ENCODE measurements at regions not wholly inside any gene's neighbourhood (a gene's known extent, or its start where the extent isn't known, plus 50 kb on each side); places are given as distances from the start of the nearest gene placed in this dataset.

- DNase-seq (ENCODE audit: extremely low spot score): no peak
- POLR2A ChIA-PET: no interaction called here
These were observed 115.2 kb upstream of the ARHGAP5 start for GRCh38 chr14:31961896-31962295.

GRCh38 chr14:31962920-31963319 is 114.2 kb upstream of the ARHGAP5 start:
- TF ChIP-seq NFRKB (IDR thresholded peaks at IDR 0.05) (no peak), FOXA1 (IDR thresholded peaks at IDR 0.05) (no peak), ZNF384 (IDR thresholded peaks at IDR 0.05) (no peak), ARNT (IDR thresholded peaks at IDR 0.05) (no peak)
- ChIA-PET CTCF (no interaction called here), POLR2A (no interaction called here)
- no peak for DNase-seq (ENCODE audit: extremely low spot score)

More at GRCh38 chr14:31961896-31962295, 115.2 kb upstream of the ARHGAP5 start:
- TF ChIP-seq LEF1 (IDR thresholded peaks at IDR 0.05; ENCODE audit: borderline replicate concordance) (no peak), BHLHE40 (IDR thresholded peaks at IDR 0.05; ENCODE audit: borderline replicate concordance) (no peak), ELF4 (IDR thresholded peaks at IDR 0.05) (no peak), TARDBP (IDR thresholded peaks at IDR 0.05) (no peak), HDGF (IDR thresholded peaks at IDR 0.05; ENCODE audit: borderline replicate concordance) (no peak), SUZ12 (IDR thresholded peaks at IDR 0.05) (no peak), FOXM1 (IDR thresholded peaks at IDR 0.05; ENCODE audit: borderline replicate concordance) (no peak), FOXA1 (IDR thresholded peaks at IDR 0.05) (no peak), ZNF384 (IDR thresholded peaks at IDR 0.05) (no peak), PKNOX1 (IDR thresholded peaks at IDR 0.05) (no peak), CTBP1 (IDR thresholded peaks at IDR 0.05; ENCODE audit: borderline replicate concordance) (no peak), NFRKB (IDR thresholded peaks at IDR 0.05) (no peak), L3MBTL2 (conservative IDR thresholded peaks at IDR 0.05) (no peak), SP1 (IDR thresholded peaks at IDR 0.05) (no peak), ARNT (IDR thresholded peaks at IDR 0.05) (no peak), FOXK2 (IDR thresholded peaks at IDR 0.05) (no peak)
- CTCF ChIA-PET: no interaction called here

- DNase-seq (ENCODE audit: extremely low spot score): no peak
- POLR2A ChIA-PET: no interaction called here
- TF ChIP-seq FOXM1 (IDR thresholded peaks at IDR 0.05; ENCODE audit: borderline replicate concordance) (no peak), CTBP1 (IDR thresholded peaks at IDR 0.05; ENCODE audit: borderline replicate concordance) (no peak), NFRKB (IDR thresholded peaks at IDR 0.05) (no peak), PKNOX1 (IDR thresholded peaks at IDR 0.05) (no peak), SUZ12 (IDR thresholded peaks at IDR 0.05) (no peak), ELF4 (IDR thresholded peaks at IDR 0.05) (no peak), LEF1 (IDR thresholded peaks at IDR 0.05; ENCODE audit: borderline replicate concordance) (no peak), FOXA1 (IDR thresholded peaks at IDR 0.05) (no peak), FOXK2 (IDR thresholded peaks at IDR 0.05) (no peak), BHLHE40 (IDR thresholded peaks at IDR 0.05; ENCODE audit: borderline replicate concordance) (no peak), L3MBTL2 (conservative IDR thresholded peaks at IDR 0.05) (no peak), ARNT (IDR thresholded peaks at IDR 0.05) (no peak), TARDBP (IDR thresholded peaks at IDR 0.05) (no peak)
- CTCF ChIA-PET: interaction anchor here (1.6 kb wide), 1 partner anchor 37 kb away, joined by 3 read pairs; no protein-coding TSS in a partner anchor
These were observed 113.5 kb upstream of the ARHGAP5 start for GRCh38 chr14:31963587-31963986.

- no peak for TF ChIP-seq L3MBTL2 (conservative IDR thresholded peaks at IDR 0.05)
- TF ChIP-seq SP1 (IDR thresholded peaks at IDR 0.05): no peak
- TF ChIP-seq SUZ12 (IDR thresholded peaks at IDR 0.05): no peak
- no peak for TF ChIP-seq ZNF384 (IDR thresholded peaks at IDR 0.05)
- TF ChIP-seq FOXA1 (IDR thresholded peaks at IDR 0.05): no peak
- TF ChIP-seq CTBP1 (IDR thresholded peaks at IDR 0.05; ENCODE audit: borderline replicate concordance): no peak
- no peak for TF ChIP-seq ELF4 (IDR thresholded peaks at IDR 0.05)
- TF ChIP-seq FOXM1 (IDR thresholded peaks at IDR 0.05; ENCODE audit: borderline replicate concordance): no peak
- TF ChIP-seq TARDBP (IDR thresholded peaks at IDR 0.05): no peak
- no peak for TF ChIP-seq ARNT (IDR thresholded peaks at IDR 0.05)
- no peak for TF ChIP-seq NFRKB (IDR thresholded peaks at IDR 0.05)
- TF ChIP-seq BHLHE40 (IDR thresholded peaks at IDR 0.05; ENCODE audit: borderline replicate concordance): no peak
- no peak for TF ChIP-seq PKNOX1 (IDR thresholded peaks at IDR 0.05)
- POLR2A ChIA-PET: interaction anchor here (0.7 kb wide), 1 partner anchor 7 kb away, joined by 3 read pairs; no protein-coding TSS in a partner anchor
- CTCF ChIA-PET: interaction anchor here (1.6 kb wide), 1 partner anchor 38 kb away, joined by 3 read pairs; no protein-coding TSS in a partner anchor
These were observed 112.6 kb upstream of the ARHGAP5 start for GRCh38 chr14:31964490-31964889.

GRCh38 chr14:31965071-31965734 is 111.9 kb upstream of the ARHGAP5 start:
- ChIA-PET POLR2A (interaction anchor here (0.7 kb wide), 1 partner anchor 8 kb away, joined by 3 read pairs; no protein-coding TSS in a partner anchor), CTCF (interaction anchor here (1.6 kb wide), 1 partner anchor 38 kb away, joined by 3 read pairs; no protein-coding TSS in a partner anchor)
- TF ChIP-seq HDGF (IDR thresholded peaks at IDR 0.05; ENCODE audit: borderline replicate concordance): no peak
- no peak for TF ChIP-seq SUZ12 (IDR thresholded peaks at IDR 0.05)
- no peak for DNase-seq (ENCODE audit: extremely low spot score)

More at GRCh38 chr14:31964490-31964889, 112.6 kb upstream of the ARHGAP5 start:
- DNase-seq (ENCODE audit: extremely low spot score): no peak

All from HEK293T (cell line).